Activated naive CD8-positive, alpha-beta T cell treated with anti-CD3 and anti-CD28 coated beads, Interleukin-2, amount 10 ng/mL, durations not matched to agents 7 days and 5 days (primary cell): ENCODE measurements at regions not wholly inside any gene's neighbourhood (a gene's known extent, or its start where the extent isn't known, plus 50 kb on each side); places are given as distances from the start of the nearest gene placed in this dataset.

ENCODE experiments used
- ATAC-seq: fragments of 150-1000 bp; cut with Tn5 transposase; one replicate; pipeline ENCODE4 v1.10.0; 2021; ENCODE audit warnings: low read depth, moderate library complexity
- POLR2A ChIA-PET: fragments of 350-600 bp; sonication (Branson Sonifier 250); formaldehyde crosslinking; loops from one replicate; lab custom pipeline; 2021; ENCODE audit warnings: antibody characterized with exemption; lab: Charles Lee
- DNase-seq: peaks from one replicate; pipeline ENCODE4 v3.0.0; 2021
- H3K27ac Mint-ChIP-seq: one replicate; pipeline ENCODE4 v1.8.0; 2022; ENCODE audit warnings: mild to moderate bottlenecking, mixed read lengths
- H3K27me3 Mint-ChIP-seq: one replicate; pipeline ENCODE4 v1.8.0; 2022; ENCODE audit warnings: mild to moderate bottlenecking, moderate library complexity, mixed read lengths
- H3K36me3 Mint-ChIP-seq: one replicate; pipeline ENCODE4 v1.8.0; 2021; ENCODE audit warnings: mild to moderate bottlenecking, mixed read lengths
- H3K4me1 Mint-ChIP-seq: one replicate; pipeline ENCODE4 v1.8.0; 2021; ENCODE audit warnings: mixed read lengths
- H3K4me3 Mint-ChIP-seq: one replicate; pipeline ENCODE4 v1.8.0; 2022; ENCODE audit warnings: mild to moderate bottlenecking, moderate library complexity, mixed read lengths
- H3K9me3 Mint-ChIP-seq: one replicate; pipeline ENCODE4 v1.8.0; 2021; ENCODE audit warnings: mixed read lengths

GRCh38 chr2:173792741-173793140 lies 172.4 kb downstream of the SP3 start:
- Mint-ChIP-seq H3K4me3 (no peak overlapping the region), H3K27ac (no peak overlapping the region), H3K27me3 (peaks cover 13% of the 10 kb centered on the region), H3K36me3 (no peaks in the 10 kb centered on the region), H3K4me1 (peaks cover 4% of the 10 kb centered on the region), H3K9me3 (no peaks in the 10 kb centered on the region)
- ATAC-seq (no peak), DNase-seq (no peak)
- POLR2A ChIA-PET, result no interaction called here

GRCh38 chr2:173793709-173794565 lies 171.2 kb downstream of the SP3 start:
- Mint-ChIP-seq H3K4me1 (peaks cover 4% of the 10 kb centered on the region), H3K4me3 (no peak overlapping the region)

GRCh38 chr2:173797586-173798263 lies 167.4 kb downstream of the SP3 start:
- H3K36me3 Mint-ChIP-seq, result no peaks in the 10 kb centered on the region
- H3K27me3 Mint-ChIP-seq, result peaks cover 5% of the 10 kb centered on the region
- no peaks in the 10 kb centered on the region for H3K9me3 Mint-ChIP-seq
- no peak for ATAC-seq
- H3K4me3 Mint-ChIP-seq, result no peak overlapping the region
- no peak overlapping the region for H3K27ac Mint-ChIP-seq
- POLR2A ChIA-PET, result no interaction called here
- peaks cover 4% of the 10 kb centered on the region for H3K4me1 Mint-ChIP-seq
- no peak for DNase-seq

More at GRCh38 chr2:173793709-173794565, 171.2 kb downstream of the SP3 start:
- no peak for ATAC-seq
- Mint-ChIP-seq H3K27me3 (peaks cover 13% of the 10 kb centered on the region), H3K9me3 (no peaks in the 10 kb centered on the region), H3K36me3 (no peaks in the 10 kb centered on the region), H3K27ac (no peak overlapping the region)
- POLR2A ChIA-PET, result no interaction called here
- DNase-seq, result no peak

GRCh38 chr2:173802518-173802917 lies 162.7 kb downstream of the SP3 start:
- ATAC-seq (no peak), DNase-seq (no peak)
- POLR2A ChIA-PET, result no interaction called here
- no peak overlapping the region for H3K4me3 Mint-ChIP-seq
- no peaks in the 10 kb centered on the region for H3K4me1 Mint-ChIP-seq
- peaks cover 6% of the 10 kb centered on the region for H3K9me3 Mint-ChIP-seq
- H3K36me3 Mint-ChIP-seq, result no peaks in the 10 kb centered on the region
- H3K27me3 Mint-ChIP-seq, result peaks cover 5% of the 10 kb centered on the region
- H3K27ac Mint-ChIP-seq, result no peak overlapping the region

GRCh38 chr2:173803449-173803848 lies 161.7 kb downstream of the SP3 start:
- ATAC-seq, result no peak
- POLR2A ChIA-PET, result no interaction called here
- DNase-seq, result no peak
- H3K27me3 Mint-ChIP-seq, result peaks cover 5% of the 10 kb centered on the region
- no peaks in the 10 kb centered on the region for H3K36me3 Mint-ChIP-seq
- H3K4me3 Mint-ChIP-seq, result no peak overlapping the region
- peaks cover 6% of the 10 kb centered on the region for H3K9me3 Mint-ChIP-seq
- no peak overlapping the region for H3K27ac Mint-ChIP-seq
- H3K4me1 Mint-ChIP-seq, result no peaks in the 10 kb centered on the region

GRCh38 chr2:173806761-173807160 lies 158.4 kb downstream of the SP3 start:
- Mint-ChIP-seq H3K4me1 (no peaks in the 10 kb centered on the region), H3K36me3 (no peaks in the 10 kb centered on the region), H3K27ac (no peak overlapping the region), H3K9me3 (peaks cover 6% of the 10 kb centered on the region), H3K27me3 (peaks cover 6% of the 10 kb centered on the region), H3K4me3 (no peak overlapping the region)
- ATAC-seq (no peak), DNase-seq (no peak)
- POLR2A ChIA-PET, result no interaction called here

- no peaks in the 10 kb centered on the region for H3K4me1 Mint-ChIP-seq
- POLR2A ChIA-PET, result no interaction called here
- ATAC-seq (no peak), DNase-seq (no peak)
- no peak overlapping the region for H3K4me3 Mint-ChIP-seq
- H3K27me3 Mint-ChIP-seq, result peaks cover 15% of the 10 kb centered on the region
- H3K36me3 Mint-ChIP-seq, result no peaks in the 10 kb centered on the region
- no peak overlapping the region for H3K27ac Mint-ChIP-seq
- peaks cover 3% of the 10 kb centered on the region for H3K9me3 Mint-ChIP-seq
These were observed 156.5 kb downstream of the SP3 start for GRCh38 chr2:173808718-173809117.

GRCh38 chr2:173812321-173812720 lies 152.9 kb downstream of the SP3 start:
- Mint-ChIP-seq H3K36me3 (no peaks in the 10 kb centered on the region), H3K27me3 (peaks cover 23% of the 10 kb centered on the region)

GRCh38 chr2:173814306-173814705 lies 150.9 kb downstream of the SP3 start:
- no peak overlapping the region for H3K27ac Mint-ChIP-seq

More at GRCh38 chr2:173812321-173812720, 152.9 kb downstream of the SP3 start:
- Mint-ChIP-seq H3K4me3 (no peak overlapping the region), H3K27ac (no peak overlapping the region), H3K4me1 (no peaks in the 10 kb centered on the region), H3K9me3 (no peaks in the 10 kb centered on the region)
- DNase-seq (no peak), ATAC-seq (no peak)
- POLR2A ChIA-PET, result no interaction called here

GRCh38 chr2:173815772-173816171 lies 149.4 kb downstream of the SP3 start:
- H3K27me3 Mint-ChIP-seq, result peaks cover 21% of the 10 kb centered on the region
- H3K9me3 Mint-ChIP-seq, result no peaks in the 10 kb centered on the region
- H3K4me1 Mint-ChIP-seq, result no peaks in the 10 kb centered on the region
- POLR2A ChIA-PET, result no interaction called here
- H3K27ac Mint-ChIP-seq, result no peak overlapping the region
- DNase-seq (no peak), ATAC-seq (no peak)
- H3K36me3 Mint-ChIP-seq, result no peaks in the 10 kb centered on the region
- H3K4me3 Mint-ChIP-seq, result no peak overlapping the region

More at GRCh38 chr2:173814306-173814705, 150.9 kb downstream of the SP3 start:
- no peak overlapping the region for H3K4me3 Mint-ChIP-seq
- H3K27me3 Mint-ChIP-seq, result peaks cover 23% of the 10 kb centered on the region
- ATAC-seq (no peak), DNase-seq (no peak)
- no peaks in the 10 kb centered on the region for H3K9me3 Mint-ChIP-seq
- no peaks in the 10 kb centered on the region for H3K4me1 Mint-ChIP-seq
- H3K36me3 Mint-ChIP-seq, result no peaks in the 10 kb centered on the region
- POLR2A ChIA-PET, result no interaction called here

GRCh38 chr2:173817582-173817981 lies 147.6 kb downstream of the SP3 start:
- no peaks in the 10 kb centered on the region for H3K36me3 Mint-ChIP-seq
- no peaks in the 10 kb centered on the region for H3K9me3 Mint-ChIP-seq
- no peak overlapping the region for H3K27ac Mint-ChIP-seq
- H3K27me3 Mint-ChIP-seq, result peaks cover 32% of the 10 kb centered on the region
- POLR2A ChIA-PET, result no interaction called here
- DNase-seq (no peak), ATAC-seq (no peak)
- no peak overlapping the region for H3K4me3 Mint-ChIP-seq
- H3K4me1 Mint-ChIP-seq, result no peaks in the 10 kb centered on the region

- H3K27me3 Mint-ChIP-seq, result peaks cover 34% of the 10 kb centered on the region
- H3K4me3 Mint-ChIP-seq, result no peak overlapping the region
- no peak for ATAC-seq
- H3K4me1 Mint-ChIP-seq, result no peaks in the 10 kb centered on the region
- POLR2A ChIA-PET, result no interaction called here
- H3K27ac Mint-ChIP-seq, result no peak overlapping the region
- no peaks in the 10 kb centered on the region for H3K9me3 Mint-ChIP-seq
- DNase-seq, result no peak
- H3K36me3 Mint-ChIP-seq, result no peaks in the 10 kb centered on the region
These were observed 146.9 kb downstream of the SP3 start for GRCh38 chr2:173818285-173818684.

GRCh38 chr2:173819852-173820251 lies 145.3 kb downstream of the SP3 start:
- Mint-ChIP-seq H3K27ac (no peak overlapping the region), H3K27me3 (peaks cover 29% of the 10 kb centered on the region), H3K9me3 (no peaks in the 10 kb centered on the region), H3K4me3 (no peak overlapping the region), H3K4me1 (no peaks in the 10 kb centered on the region), H3K36me3 (no peaks in the 10 kb centered on the region)
- DNase-seq, result no peak
- ATAC-seq, result no peak
- POLR2A ChIA-PET, result no interaction called here

- Mint-ChIP-seq H3K4me3 (no peak overlapping the region), H3K9me3 (no peaks in the 10 kb centered on the region), H3K27ac (no peak overlapping the region), H3K36me3 (no peaks in the 10 kb centered on the region), H3K4me1 (no peaks in the 10 kb centered on the region), H3K27me3 (peaks cover 30% of the 10 kb centered on the region)
- DNase-seq (no peak), ATAC-seq (no peak)
- POLR2A ChIA-PET, result no interaction called here
These were observed 143.7 kb downstream of the SP3 start for GRCh38 chr2:173821451-173821850.
